Upper lobe of left lung (tissue), 6 donors: ENCODE measurements at regions not wholly inside any gene's neighbourhood (a gene's known extent, or its start where the extent isn't known, plus 50 kb on each side); places are given as distances from the start of the nearest gene placed in this dataset.

ENCODE experiments used
- ATAC-seq, 2 donors: fragments of 200-7000 bp; cut with Tn5 transposase; one replicate each; pipeline ENCODE4 v1.9.1; 2022; ENCODE audit warnings: mild to moderate bottlenecking in 2 of 2, moderate library complexity in 2 of 2; ENCODE audit not compliant: low FRiP score in 2 of 2
- DNase-seq, 2 donors: peaks; one replicate each; pipeline ENCODE4 v3.0.0-alpha.2; 2019 to 2020
- H3K27ac ChIP-seq, 4 donors: fragments of 200-600 bp; sonication (generic); one replicate each; pipeline ENCODE4 v1.5.1; 2016 to 2019
- H3K27me3 ChIP-seq, 4 donors: fragments of 200-600 bp; sonication (generic); one replicate each; pipeline ENCODE4 v1.5.1; 2017 to 2019
- H3K36me3 ChIP-seq, 4 donors: fragments of 200-600 bp; sonication (generic); one replicate each; pipeline ENCODE4 v1.5.1; 2016 to 2019
- H3K4me1 ChIP-seq, 4 donors: fragments of 200-600 bp; sonication (generic); one replicate each; pipeline ENCODE4 v1.5.1; 2018 to 2019
- H3K4me3 ChIP-seq, 4 donors: fragments of 200-600 bp; sonication (generic); one replicate each; pipeline ENCODE4 v1.5.1; 2017 to 2019; ENCODE audit warnings: mild to moderate bottlenecking in 2 of 4, moderate library complexity in 1 of 4
- H3K9me3 ChIP-seq, 4 donors: fragments of 200-600 bp; sonication (generic); one replicate each; pipeline ENCODE4 v1.5.1; 2018 to 2019
- CTCF ChIP-seq, 6 experiments: fragments of 450-650 bp in 4 of 6; fragments of 200-600 bp in 2 of 6; sonication (generic) in 2 of 6; IDR thresholded peaks; one replicate each; pipeline ENCODE4 v1.5.1; 2016 to 2019; ENCODE audit warnings: antibody characterized with exemption in 6 of 6
- EP300 ChIP-seq, 4 donors: sonication (generic); formaldehyde crosslinking; IDR thresholded peaks; one replicate each; pipeline ENCODE4 v1.5.1; 2017; ENCODE audit warnings: antibody characterized with exemption in 4 of 4, control low read depth in 2 of 4
- POLR2A ChIP-seq, 4 donors: fragments of 450-650 bp; IDR thresholded peaks; one replicate each; pipeline ENCODE4 v1.5.1; 2016 to 2017; ENCODE audit warnings: antibody characterized with exemption in 4 of 4, mild to moderate bottlenecking in 2 of 4
- POLR2AphosphoS5 ChIP-seq, 2 donors: sonication (generic); formaldehyde crosslinking; IDR thresholded peaks; one replicate each; pipeline ENCODE4 v1.5.1; 2017; ENCODE audit warnings: antibody characterized with exemption in 2 of 2
- WGBS, 2 donors: methylation state at CpG; one replicate each; pipeline ENCODE4 v1.1.5; 2017 to 2018; 5-methylcytosine and 5-hydroxymethylcytosine counted together
- donor health status: DM: no; HTN: no; CAD: no; lungs with moderate emphysema.
- donor health status: DM: no; HTN: yes; CAD: no; lungs with severe emphysema.

- Histone ChIP-seq H3K27ac (no peak overlapping the region), H3K27me3 (no peaks in the 10 kb centered on the region), H3K4me1 (no peaks in the 10 kb centered on the region), H3K9me3 (no peaks in the 10 kb centered on the region), H3K36me3 (no peaks in the 10 kb centered on the region), H3K4me3 (no peak overlapping the region)
- TF ChIP-seq POLR2AphosphoS5 (IDR thresholded peaks at IDR 0.05) (no peak), CTCF (IDR thresholded peaks at IDR 0.05) (no peak), EP300 (IDR thresholded peaks at IDR 0.05) (no peak), POLR2A (IDR thresholded peaks at IDR 0.05) (no peak)
- no peak for DNase-seq
- no peak for ATAC-seq
Measured at GRCh38 chr2:59711121-59711520, 842.3 kb downstream of the BCL11A start.

GRCh38 chr2:59706729-59707128 is 846.7 kb downstream of the BCL11A start:
- Histone ChIP-seq H3K27ac (no peak overlapping the region), H3K4me1 (no peaks in the 10 kb centered on the region), H3K9me3 (no peaks in the 10 kb centered on the region), H3K4me3 (no peak overlapping the region), H3K36me3 (no peaks in the 10 kb centered on the region), H3K27me3 (no peaks in the 10 kb centered on the region)
- 65 to 70% methylated on average over 4 of the region's 4 CpGs for WGBS, 2 donors
- no peak for TF ChIP-seq POLR2A (IDR thresholded peaks at IDR 0.05)
- no peak for TF ChIP-seq EP300 (IDR thresholded peaks at IDR 0.05)
- TF ChIP-seq CTCF (IDR thresholded peaks at IDR 0.05): no peak
- TF ChIP-seq POLR2AphosphoS5 (IDR thresholded peaks at IDR 0.05): no peak
- DNase-seq (no peak), ATAC-seq (no peak)

GRCh38 chr2:59703796-59704195 is 849.7 kb downstream of the BCL11A start:
- TF ChIP-seq EP300 (IDR thresholded peaks at IDR 0.05): no peak
- TF ChIP-seq POLR2AphosphoS5 (IDR thresholded peaks at IDR 0.05): no peak
- no peak for TF ChIP-seq CTCF (IDR thresholded peaks at IDR 0.05)
- TF ChIP-seq POLR2A (IDR thresholded peaks at IDR 0.05): no peak
- Histone ChIP-seq H3K4me1 (no peaks in the 10 kb centered on the region), H3K36me3 (no peaks in the 10 kb centered on the region), H3K4me3 (no peak overlapping the region), H3K27me3 (no peaks in the 10 kb centered on the region), H3K9me3 (no peaks in the 10 kb centered on the region), H3K27ac (no peak overlapping the region)
- WGBS, 2 donors: 69 to 78% methylated on average over 1 of the region's 1 CpG
- DNase-seq: no peak
- ATAC-seq: no peak

GRCh38 chr2:59702026-59702425 is 851.4 kb downstream of the BCL11A start:
- DNase-seq (no peak), ATAC-seq (no peak)
- Histone ChIP-seq H3K4me3 (no peak overlapping the region), H3K9me3 (no peaks in the 10 kb centered on the region), H3K36me3 (no peaks in the 10 kb centered on the region), H3K27ac (no peak overlapping the region), H3K27me3 (no peaks in the 10 kb centered on the region), H3K4me1 (no peaks in the 10 kb centered on the region)
- TF ChIP-seq POLR2AphosphoS5 (IDR thresholded peaks at IDR 0.05) (no peak), EP300 (IDR thresholded peaks at IDR 0.05) (no peak), CTCF (IDR thresholded peaks at IDR 0.05) (no peak), POLR2A (IDR thresholded peaks at IDR 0.05) (no peak)
- WGBS, 2 donors: 77 to 91% methylated on average over 1 of the region's 1 CpG

GRCh38 chr2:59701271-59701994 is 852.0 kb downstream of the BCL11A start:
- no peaks in the 10 kb centered on the region for H3K4me1 ChIP-seq
- TF ChIP-seq POLR2A (IDR thresholded peaks at IDR 0.05) (no peak), EP300 (IDR thresholded peaks at IDR 0.05) (no peak), POLR2AphosphoS5 (IDR thresholded peaks at IDR 0.05) (no peak)
- no peaks in the 10 kb centered on the region for H3K9me3 ChIP-seq
- WGBS, 2 donors: 63 to 77% methylated on average over 3 of the region's 3 CpGs
- DNase-seq (no peak), ATAC-seq (no peak)
- H3K27ac ChIP-seq: no peak overlapping the region
- H3K36me3 ChIP-seq: no peaks in the 10 kb centered on the region
- H3K27me3 ChIP-seq: no peaks in the 10 kb centered on the region
- no peak overlapping the region for H3K4me3 ChIP-seq
